Stomach (tissue), 8 donors: ENCODE measurements at regions not wholly inside any gene's neighbourhood (a gene's known extent, or its start where the extent isn't known, plus 50 kb on each side); places are given as distances from the start of the nearest gene placed in this dataset.

Experiments used
- DNase-seq, 2 donors: peaks; one replicate each; pipeline versions ENCODE4 v3.0.0 to v3.0.0-alpha.2; 2013 to 2019
- H3K27ac ChIP-seq, 5 donors: fragments of 200-600 bp in 4 of 5; sonication (generic) in 4 of 5; one replicate each; pipeline ENCODE4 v1.5.1; 2013 to 2019; ENCODE audit warnings: mild to moderate bottlenecking in 1 of 5, moderate library complexity in 1 of 5
- H3K27me3 ChIP-seq, 3 donors: fragments of 200-600 bp; sonication (generic); one replicate each; pipeline ENCODE4 v1.5.1; 2017 to 2019; ENCODE audit warnings: mixed run types in 1 of 3
- H3K36me3 ChIP-seq, 4 donors: fragments of 200-600 bp; sonication (generic); 1 replicate in 3 of 4; 2 replicates in 1 of 4; pipeline ENCODE4 v1.5.1; 2016 to 2019
- H3K4me1 ChIP-seq, 4 donors: fragments of 200-600 bp; sonication (generic); one replicate each; pipeline ENCODE4 v1.5.1; 2016 to 2019
- H3K4me3 ChIP-seq, 4 donors: fragments of 200-600 bp; sonication (generic) in 3 of 4; one replicate each; pipeline ENCODE4 v1.5.1; 2016 to 2019; ENCODE audit warnings: mild to moderate bottlenecking in 1 of 4
- H3K9me3 ChIP-seq, 4 donors: fragments of 200-600 bp; sonication (generic); one replicate each; pipeline ENCODE4 v1.5.1; 2016 to 2019
- EP300 ChIP-seq: sonication (generic); formaldehyde crosslinking; IDR thresholded peaks from one replicate; pipeline ENCODE4 v1.6.1; 2017; ENCODE audit warnings: antibody characterized with exemption
- POLR2A ChIP-seq, 4 donors: fragments of 450-650 bp; IDR thresholded peaks; one replicate each; pipeline ENCODE4 v1.6.1; 2016; ENCODE audit warnings: antibody characterized with exemption in 4 of 4, control low read depth in 2 of 4, mild to moderate bottlenecking in 1 of 4, moderate library complexity in 1 of 4
- POLR2AphosphoS5 ChIP-seq, 3 donors: sonication (generic); formaldehyde crosslinking; IDR thresholded peaks; one replicate each; pipeline ENCODE4 v1.6.1; 2016; ENCODE audit warnings: antibody characterized with exemption in 3 of 3
- WGBS, 5 donors: extraction: QIAGEN DNeasy Blood & Tissue Kit in 3 of 5; methylation state at CpG; one replicate each; pipeline versions ENCODE4 v1.1.5 to v1.1.7; 2013 to 2018; 5-methylcytosine and 5-hydroxymethylcytosine counted together
- intact Hi-C: fragments of 100-400 bp; cut with DNase I; formaldehyde crosslinking; loops from one replicate; pipeline ENCODE4 v1.15.1; 2023; ENCODE audit warnings: low total_unique reads
- TF ChIP-seq, protein P1 (sequence below), 7 experiments: fragments of 450-650 bp in 4 of 7; fragments of 200-600 bp in 3 of 7; sonication (generic) in 3 of 7; IDR thresholded peaks; one replicate each; pipeline ENCODE4 v1.5.1; 2016 to 2019; ENCODE audit warnings: antibody characterized with exemption in 7 of 7, control low read depth in 2 of 7, mild to moderate bottlenecking in 1 of 7
- donor health status: healthy with polysubstance abuse.
- donor health status: Bipolar disorder and iron deficiency.
- donor health status: healthy.

DNA sequence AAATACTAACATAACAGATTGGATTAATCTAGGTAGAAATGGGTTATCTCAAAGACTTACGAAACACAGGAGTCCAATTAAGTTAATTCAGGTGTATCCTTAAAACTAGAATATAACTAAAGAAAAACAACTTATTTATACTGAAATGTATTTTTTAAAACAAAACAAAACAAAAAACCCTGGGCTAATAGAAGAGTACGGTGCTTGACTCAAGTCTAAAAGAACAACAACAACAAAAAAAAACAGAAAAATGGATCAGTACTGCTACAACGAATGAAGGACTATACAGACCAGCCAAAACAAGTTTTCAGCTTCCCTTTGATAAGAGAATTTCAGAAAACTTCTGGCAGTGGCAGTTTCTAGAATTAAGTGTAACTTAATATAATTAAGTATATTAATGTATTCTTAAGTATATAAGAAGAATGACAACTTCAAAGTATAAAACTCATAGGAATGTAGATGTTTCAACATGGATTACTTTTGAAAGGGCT, 120.1 kb upstream of the EGLN3 start:
- peaks cover 0 to 7% (median 0%) of the 10 kb centered on the region in 4 donors for H3K9me3 ChIP-seq
- no peaks in the 10 kb centered on the region for H3K27me3 ChIP-seq
- 55 to 79% (median 69%) methylated on average over 3 of the region's 3 CpGs for WGBS, 5 donors
- H3K4me3 ChIP-seq, result no peak overlapping the region
- H3K4me1 ChIP-seq, result no peaks in the 10 kb centered on the region
- no peaks in the 10 kb centered on the region for H3K36me3 ChIP-seq
- TF ChIP-seq POLR2A (IDR thresholded peaks at IDR 0.05) (no peak), POLR2AphosphoS5 (IDR thresholded peaks at IDR 0.05) (no peak), EP300 (no peak)
- TF ChIP-seq, protein P1, sequence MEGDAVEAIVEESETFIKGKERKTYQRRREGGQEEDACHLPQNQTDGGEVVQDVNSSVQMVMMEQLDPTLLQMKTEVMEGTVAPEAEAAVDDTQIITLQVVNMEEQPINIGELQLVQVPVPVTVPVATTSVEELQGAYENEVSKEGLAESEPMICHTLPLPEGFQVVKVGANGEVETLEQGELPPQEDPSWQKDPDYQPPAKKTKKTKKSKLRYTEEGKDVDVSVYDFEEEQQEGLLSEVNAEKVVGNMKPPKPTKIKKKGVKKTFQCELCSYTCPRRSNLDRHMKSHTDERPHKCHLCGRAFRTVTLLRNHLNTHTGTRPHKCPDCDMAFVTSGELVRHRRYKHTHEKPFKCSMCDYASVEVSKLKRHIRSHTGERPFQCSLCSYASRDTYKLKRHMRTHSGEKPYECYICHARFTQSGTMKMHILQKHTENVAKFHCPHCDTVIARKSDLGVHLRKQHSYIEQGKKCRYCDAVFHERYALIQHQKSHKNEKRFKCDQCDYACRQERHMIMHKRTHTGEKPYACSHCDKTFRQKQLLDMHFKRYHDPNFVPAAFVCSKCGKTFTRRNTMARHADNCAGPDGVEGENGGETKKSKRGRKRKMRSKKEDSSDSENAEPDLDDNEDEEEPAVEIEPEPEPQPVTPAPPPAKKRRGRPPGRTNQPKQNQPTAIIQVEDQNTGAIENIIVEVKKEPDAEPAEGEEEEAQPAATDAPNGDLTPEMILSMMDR (IDR thresholded peaks at IDR 0.05), result no peak
- no peak overlapping the region for H3K27ac ChIP-seq
- intact Hi-C loops, result no loop called here
- DNase-seq, result no peak

DNA sequence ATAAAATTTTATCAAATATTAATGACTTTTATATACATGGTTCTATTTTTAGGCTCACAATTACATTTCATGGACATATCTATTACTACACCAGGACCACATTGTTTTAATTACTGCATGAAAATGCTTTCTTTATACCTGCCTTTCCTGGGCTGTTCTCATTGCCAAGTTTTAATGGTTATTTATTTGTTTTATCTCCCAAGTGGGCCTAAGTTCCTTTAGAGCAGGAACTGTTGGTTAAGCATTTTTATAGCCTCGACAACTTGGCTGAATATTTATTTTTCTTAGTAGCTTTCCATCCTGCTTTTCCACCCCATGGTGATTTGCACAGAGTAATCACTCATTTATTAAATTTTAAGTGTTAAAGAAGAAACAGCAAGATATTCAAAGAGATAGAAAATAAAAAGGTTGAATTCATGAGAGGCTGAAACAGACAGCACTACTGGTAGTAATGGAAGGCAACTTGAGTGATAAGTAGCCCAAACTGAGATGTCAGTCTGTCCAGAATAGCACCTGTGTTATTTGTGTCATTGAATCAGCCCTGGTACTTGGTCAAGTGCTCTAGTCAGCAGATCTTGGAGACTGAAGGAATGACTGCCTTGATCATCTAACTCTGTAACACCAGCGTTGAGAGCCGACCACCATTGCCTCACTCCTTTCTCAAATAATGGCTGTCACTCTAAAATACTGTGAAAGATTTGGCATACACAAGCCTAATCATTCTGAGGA, 119.1 kb upstream of the EGLN3 start:
- intact Hi-C loops, result no loop called here
- H3K4me1 ChIP-seq, result no peaks in the 10 kb centered on the region
- 40 to 76% (median 60%) methylated on average over 3 of the region's 3 CpGs for WGBS, 5 donors
- H3K4me3 ChIP-seq, result no peak overlapping the region
- peak overlapping the region in 1 of 5 donors; percentile 6 for H3K27ac ChIP-seq
- TF ChIP-seq EP300, result no peak
- TF ChIP-seq POLR2AphosphoS5 (IDR thresholded peaks at IDR 0.05), result no peak
- no peak for TF ChIP-seq POLR2A (IDR thresholded peaks at IDR 0.05)
- TF ChIP-seq, protein P1 (IDR thresholded peaks at IDR 0.05), result no peak
- DNase-seq, result no peak
- H3K9me3 ChIP-seq, result peaks cover 0 to 7% (median 0%) of the 10 kb centered on the region in 4 donors
- no peaks in the 10 kb centered on the region for H3K27me3 ChIP-seq
- H3K36me3 ChIP-seq, result no peaks in the 10 kb centered on the region

DNA sequence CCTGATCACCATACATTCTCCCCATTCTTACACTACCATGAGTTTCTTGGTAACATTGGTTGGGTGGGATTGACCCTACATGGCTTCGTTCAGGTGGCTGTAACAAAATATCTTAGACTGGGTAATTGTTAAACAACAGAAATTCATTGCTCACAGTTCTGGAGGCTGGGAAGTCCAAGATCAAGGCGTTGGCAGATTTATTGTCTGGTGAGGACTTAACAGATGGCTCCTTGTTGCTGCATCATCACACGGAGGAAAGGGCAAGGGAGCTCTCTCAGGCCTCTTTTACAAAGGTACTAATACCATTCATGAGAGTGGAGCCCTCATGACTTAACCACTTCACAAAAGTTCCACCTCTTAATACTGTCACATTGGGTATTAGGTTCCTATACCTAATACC, 116.7 kb upstream of the EGLN3 start:
- no peak overlapping the region for H3K4me3 ChIP-seq
- 90 to 97% (median 93%) methylated on average over 3 of the region's 3 CpGs for WGBS, 5 donors
- peaks cover 0 to 10% (median 3%) of the 10 kb centered on the region in 4 donors for H3K4me1 ChIP-seq
- H3K27me3 ChIP-seq, result no peaks in the 10 kb centered on the region
- peaks cover 0 to 4% (median 0%) of the 10 kb centered on the region in 4 donors for H3K9me3 ChIP-seq
- intact Hi-C loops, result no loop called here
- DNase-seq, result no peak
- H3K36me3 ChIP-seq, result no peaks in the 10 kb centered on the region
- no peak for TF ChIP-seq POLR2A (IDR thresholded peaks at IDR 0.05)
- TF ChIP-seq POLR2AphosphoS5 (IDR thresholded peaks at IDR 0.05), result no peak
- no peak for TF ChIP-seq EP300
- H3K27ac ChIP-seq, result no peak overlapping the region

DNA sequence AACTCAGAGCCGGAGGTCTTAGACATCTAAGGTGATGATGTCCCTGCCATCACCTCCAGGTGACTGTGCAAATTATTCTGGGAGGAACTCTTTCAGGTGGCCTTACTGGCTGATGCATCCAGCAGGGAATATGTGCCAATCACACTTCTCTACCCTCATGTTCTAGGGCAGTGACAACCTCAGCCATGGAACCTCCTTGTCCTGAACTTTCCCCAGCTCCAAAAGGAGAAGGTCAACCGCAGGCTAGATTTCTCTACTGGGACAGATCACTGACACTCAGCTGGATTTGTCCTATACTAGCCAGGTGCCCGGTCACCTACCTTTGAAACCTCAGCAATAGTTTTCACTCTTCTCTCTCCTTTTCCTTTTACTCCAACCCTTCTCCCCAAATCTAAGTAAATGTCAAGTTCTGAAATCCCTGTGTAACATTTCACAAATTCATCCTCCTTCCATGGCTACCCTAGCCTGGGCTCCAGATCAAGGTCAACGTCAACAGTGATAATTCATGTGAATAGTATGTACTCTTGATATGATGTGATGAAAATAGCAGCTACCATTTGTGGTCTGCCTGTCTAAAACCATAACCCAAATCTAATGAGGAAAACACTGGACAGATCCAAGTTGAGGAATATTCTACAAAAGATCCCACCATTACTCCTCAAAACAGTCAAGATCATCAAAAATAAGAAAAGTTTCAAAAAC, 115.0 kb upstream of the EGLN3 start:
- intact Hi-C loops, result no loop called here
- Histone ChIP-seq H3K36me3 (no peaks in the 10 kb centered on the region), H3K27ac (no peak overlapping the region), H3K27me3 (no peaks in the 10 kb centered on the region), H3K9me3 (no peaks in the 10 kb centered on the region), H3K4me3 (no peak overlapping the region), H3K4me1 (peaks cover 0 to 11% (median 4%) of the 10 kb centered on the region in 4 donors)
- 81 to 91% (median 82%) methylated on average over 4 of the region's 4 CpGs for whole genome bisulfite sequencing, 5 donors
- TF ChIP-seq POLR2AphosphoS5 (IDR thresholded peaks at IDR 0.05) (no peak), POLR2A (IDR thresholded peaks at IDR 0.05) (no peak), EP300 (no peak)
- TF ChIP-seq, protein P1 (IDR thresholded peaks at IDR 0.05), result no peak
- no peak for DNase-seq
